KMS-11 (cell line): ENCODE measurements at regions not wholly inside any gene's neighbourhood (a gene's known extent, or its start where the extent isn't known, plus 50 kb on each side); places are given as distances from the start of the nearest gene placed in this dataset.

ENCODE experiments used
- H2AFZ ChIP-seq: fragments of 200-600 bp; sonication (generic); 2 replicates; pipeline ENCODE4 v1.6.1; 2016; ENCODE audit warnings: antibody characterized with exemption, mixed run types, low read depth
- H3K27ac ChIP-seq: fragments of 200-600 bp; sonication (generic); 2 replicates; pipeline ENCODE4 v1.6.1; 2016; ENCODE audit warnings: mild to moderate bottlenecking, mixed run types
- H3K27me3 ChIP-seq: fragments of 200-600 bp; sonication (generic); 2 replicates; pipeline ENCODE4 v1.6.1; 2017; ENCODE audit warnings: mild to moderate bottlenecking, low read depth, mixed run types, moderate library complexity; ENCODE audit not compliant: insufficient read depth
- H3K36me3 ChIP-seq: fragments of 200-600 bp; sonication (generic); 2 replicates; pipeline ENCODE4 v1.6.1; 2017; ENCODE audit warnings: mild to moderate bottlenecking, mixed run types; ENCODE audit not compliant: insufficient read depth
- H3K4me1 ChIP-seq: fragments of 200-600 bp; sonication (generic); 2 replicates; pipeline ENCODE4 v1.6.1; 2016; ENCODE audit warnings: mild to moderate bottlenecking, low read depth, mixed run types; ENCODE audit not compliant: poor library complexity, severe bottlenecking
- H3K4me2 ChIP-seq: fragments of 200-600 bp; sonication (generic); 2 replicates; pipeline ENCODE4 v1.7.0; 2016; ENCODE audit warnings: mild to moderate bottlenecking, mixed run types
- H3K4me3 ChIP-seq: fragments of 200-600 bp; sonication (generic); IDR thresholded peaks from 2 replicates; pipeline ENCODE4 v1.6.1; 2017; ENCODE audit warnings: low read depth, low read length, mixed read lengths; ENCODE audit not compliant: insufficient read depth
- H3K79me2 ChIP-seq: fragments of 200-600 bp; sonication (generic); 2 replicates; pipeline ENCODE4 v1.6.1; 2016; ENCODE audit warnings: low read depth, mixed run types; ENCODE audit not compliant: insufficient read depth
- H3K9ac ChIP-seq: fragments of 200-600 bp; sonication (generic); 2 replicates; pipeline ENCODE4 v1.6.1; 2016; ENCODE audit warnings: mild to moderate bottlenecking, mixed run types
- H4K20me1 ChIP-seq: fragments of 200-600 bp; sonication (generic); 2 replicates; pipeline ENCODE4 v1.6.1; 2016; ENCODE audit warnings: mild to moderate bottlenecking, mixed run types; ENCODE audit not compliant: insufficient read depth
- CTCF ChIP-seq: fragments of 200-600 bp; sonication (generic); conservative IDR thresholded peaks from 2 replicates; pipeline ENCODE4 v1.6.1; 2017; ENCODE audit warnings: low read depth, mild to moderate bottlenecking, antibody characterized with exemption, low read length, moderate library complexity, mixed read lengths

- Histone ChIP-seq H3K79me2 (no peaks in the 10 kb centered on the region), H3K27me3 (no peaks in the 10 kb centered on the region), H3K4me1 (no peaks in the 10 kb centered on the region), H3K4me2 (no peak overlapping the region), H3K4me3 (no peak overlapping the region), H2AFZ (no peak overlapping the region), H3K36me3 (no peaks in the 10 kb centered on the region), H3K9ac (no peak overlapping the region), H4K20me1 (no peaks in the 10 kb centered on the region), H3K27ac (no peak overlapping the region)
- TF ChIP-seq CTCF, result no peak
These were observed 269.2 kb upstream of the GOLIM4 start for GRCh38 chr3:168364967-168365366.

- H3K4me1 ChIP-seq, result no peaks in the 10 kb centered on the region
- no peaks in the 10 kb centered on the region for H3K79me2 ChIP-seq
- H3K4me3 ChIP-seq, result no peak overlapping the region
- H4K20me1 ChIP-seq, result no peaks in the 10 kb centered on the region
- no peaks in the 10 kb centered on the region for H3K36me3 ChIP-seq
- H3K27me3 ChIP-seq, result no peaks in the 10 kb centered on the region
- no peak overlapping the region for H3K4me2 ChIP-seq
- no peak overlapping the region for H3K27ac ChIP-seq
- no peak overlapping the region for H2AFZ ChIP-seq
- H3K9ac ChIP-seq, result no peak overlapping the region
- TF ChIP-seq CTCF, result no peak
These were observed 267.0 kb upstream of the GOLIM4 start for GRCh38 chr3:168362661-168363247.

- no peak overlapping the region for H3K9ac ChIP-seq
- no peaks in the 10 kb centered on the region for H3K36me3 ChIP-seq
- no peak overlapping the region for H3K4me3 ChIP-seq
- H3K79me2 ChIP-seq, result no peaks in the 10 kb centered on the region
- H3K27me3 ChIP-seq, result no peaks in the 10 kb centered on the region
- H3K4me1 ChIP-seq, result no peaks in the 10 kb centered on the region
- no peak overlapping the region for H2AFZ ChIP-seq
- H3K27ac ChIP-seq, result no peak overlapping the region
- TF ChIP-seq CTCF, result no peak
- H4K20me1 ChIP-seq, result no peaks in the 10 kb centered on the region
- no peak overlapping the region for H3K4me2 ChIP-seq
These were observed 266.4 kb upstream of the GOLIM4 start for GRCh38 chr3:168362156-168362555.

- Histone ChIP-seq H3K27me3 (no peaks in the 10 kb centered on the region), H3K36me3 (no peaks in the 10 kb centered on the region), H3K4me1 (no peaks in the 10 kb centered on the region), H3K4me2 (no peak overlapping the region), H3K9ac (no peak overlapping the region), H4K20me1 (no peaks in the 10 kb centered on the region), H3K27ac (no peak overlapping the region), H2AFZ (no peak overlapping the region), H3K79me2 (no peaks in the 10 kb centered on the region), H3K4me3 (no peak overlapping the region)
- no peak for TF ChIP-seq CTCF
These were observed 265.3 kb upstream of the GOLIM4 start for GRCh38 chr3:168360993-168361392.
